Midbrain (tissue), 1 donor: ENCODE measurements at regions not wholly inside any gene's neighbourhood (a gene's known extent, or its start where the extent isn't known, plus 50 kb on each side); places are given as distances from the start of the nearest gene placed in this dataset.

Source experiments
- DNase-seq: peaks from one replicate; lab custom pipeline; 2025; lab: John Stamatoyannopoulos, UW

DNA sequence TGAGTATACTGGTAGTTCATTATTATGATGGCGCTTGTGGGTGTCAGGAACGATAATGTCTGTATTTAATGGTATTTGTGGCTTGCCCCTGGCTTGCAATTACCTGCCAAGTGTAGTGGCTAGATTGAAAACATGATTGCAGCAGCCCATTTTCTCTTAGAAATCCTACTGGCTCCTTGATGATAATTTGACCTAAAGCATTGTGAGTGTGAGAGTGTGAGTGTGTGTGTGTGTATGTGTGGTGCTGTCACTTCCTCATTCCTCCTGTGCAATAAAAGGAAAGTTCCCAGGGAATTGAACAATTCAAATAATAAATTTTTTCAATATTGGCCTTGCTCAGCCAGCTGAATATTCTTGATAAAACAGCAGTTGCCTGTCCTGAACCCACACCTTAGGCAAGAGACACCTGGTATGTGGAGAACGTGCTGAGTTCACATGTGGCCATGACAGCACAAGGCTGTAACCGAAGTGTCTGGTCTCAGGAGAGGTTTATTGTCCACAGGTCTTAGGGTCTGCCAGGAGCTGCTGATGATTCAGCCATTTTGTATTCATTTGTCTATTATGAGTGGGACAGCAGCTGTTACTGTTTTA, 193.3 kb downstream of the CD47 start:
- no peak for DNase-seq

DNA sequence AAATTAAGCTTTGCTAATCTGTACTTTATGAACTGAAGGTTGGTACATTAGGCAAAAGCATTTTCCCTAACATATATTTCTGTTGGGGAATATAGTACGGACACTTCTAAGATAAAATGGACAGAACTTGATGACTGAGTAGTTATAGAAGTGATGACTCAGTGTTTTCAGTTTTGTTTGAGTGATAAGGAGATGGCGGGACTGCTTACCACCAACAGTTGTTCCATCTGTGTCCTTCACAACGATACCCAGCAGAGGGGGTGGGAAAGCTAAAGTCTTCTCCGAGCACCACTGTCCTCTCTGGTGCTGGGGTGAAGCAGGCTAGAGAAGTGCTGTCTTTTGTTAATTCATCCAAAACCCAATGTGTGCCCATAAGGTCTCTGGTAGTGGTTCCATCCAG, 195.8 kb downstream of the CD47 start:
- no peak for DNase-seq

DNA sequence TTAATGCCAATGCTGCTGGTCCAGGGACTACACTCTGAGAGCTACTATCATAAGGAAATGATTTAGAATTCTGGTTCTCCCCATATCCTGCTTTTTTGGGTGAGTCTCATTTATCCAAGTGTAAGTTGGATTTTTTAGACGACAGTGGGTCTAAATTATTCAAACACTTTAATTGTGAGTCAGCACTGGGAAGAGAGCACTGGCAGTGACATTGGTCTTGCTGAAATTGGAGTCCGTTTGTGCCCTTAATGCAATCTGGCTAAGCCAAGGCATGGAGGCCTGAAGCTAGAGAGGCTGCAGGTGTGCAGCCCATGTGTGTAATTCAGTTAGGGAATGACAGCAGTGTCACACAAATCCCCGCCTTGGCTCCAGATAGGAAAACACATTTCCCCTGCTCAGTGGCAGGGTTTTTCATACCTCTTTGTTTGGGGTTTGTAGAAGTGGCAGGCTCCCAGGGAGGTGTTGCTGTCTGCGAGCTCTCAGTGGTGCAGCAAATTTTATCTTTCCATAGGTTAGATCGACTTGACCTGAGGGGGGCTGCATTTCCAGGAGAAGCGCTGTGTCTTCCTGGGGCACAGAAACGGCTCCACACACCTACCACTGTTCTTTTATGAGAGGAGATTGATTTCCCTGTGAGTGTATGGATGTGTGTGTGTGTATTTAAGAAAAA, 197.7 kb downstream of the CD47 start:
- no peak for DNase-seq

DNA sequence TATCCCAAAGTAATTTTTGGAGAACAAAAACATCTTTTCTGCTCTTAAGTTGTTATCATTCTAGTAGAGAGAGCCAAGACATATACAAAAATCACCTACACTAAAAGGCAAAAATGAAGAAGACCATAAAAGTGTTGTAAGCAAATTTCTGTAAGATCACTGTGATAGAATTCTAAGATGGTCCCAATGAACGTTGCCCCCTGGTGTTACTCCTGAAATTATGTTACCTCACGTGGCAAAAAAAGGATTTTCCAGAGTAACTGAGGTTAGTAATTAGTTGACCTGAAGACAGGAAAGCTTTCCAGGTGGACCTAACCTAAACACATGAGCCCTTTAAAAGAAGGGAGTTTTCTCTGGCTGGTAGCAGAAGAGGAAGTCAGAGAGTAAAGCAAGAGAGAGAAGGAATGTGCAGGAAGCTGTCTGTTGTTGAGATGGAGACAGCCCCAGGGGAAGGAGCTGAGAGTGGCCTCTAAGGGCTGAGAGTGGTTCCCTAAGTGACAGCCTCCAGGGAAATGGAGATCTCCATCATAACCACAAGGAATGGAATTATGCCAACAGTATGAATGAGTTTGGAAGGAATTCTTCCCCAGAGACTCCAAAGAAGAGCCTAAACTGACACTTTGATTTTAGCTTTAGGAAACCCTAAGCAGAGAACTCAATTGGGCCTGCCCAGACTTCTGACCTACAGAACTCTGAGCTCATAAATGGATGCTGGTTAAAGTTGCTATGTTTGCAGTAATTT, 205.9 kb downstream of the CD47 start:
- no peak for DNase-seq

DNA sequence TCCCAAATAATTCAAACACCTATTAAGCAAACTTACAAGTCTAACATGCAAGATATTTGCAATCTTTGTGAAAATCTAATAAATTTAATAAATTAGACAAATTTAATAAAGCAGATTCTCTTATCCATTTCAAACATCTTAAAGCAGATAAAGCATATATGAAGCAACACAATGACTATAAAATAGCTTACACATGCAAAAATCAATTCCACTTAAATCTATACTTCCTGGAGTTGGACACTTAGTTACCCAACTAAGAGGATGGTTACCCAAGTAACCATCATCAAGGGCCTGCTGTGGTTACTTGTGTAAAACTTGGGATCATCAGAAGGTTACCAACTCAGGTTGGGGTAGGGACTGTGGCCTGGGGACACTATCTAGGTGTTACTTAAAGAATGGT, 206.8 kb downstream of the CD47 start:
- no peak for DNase-seq

DNA sequence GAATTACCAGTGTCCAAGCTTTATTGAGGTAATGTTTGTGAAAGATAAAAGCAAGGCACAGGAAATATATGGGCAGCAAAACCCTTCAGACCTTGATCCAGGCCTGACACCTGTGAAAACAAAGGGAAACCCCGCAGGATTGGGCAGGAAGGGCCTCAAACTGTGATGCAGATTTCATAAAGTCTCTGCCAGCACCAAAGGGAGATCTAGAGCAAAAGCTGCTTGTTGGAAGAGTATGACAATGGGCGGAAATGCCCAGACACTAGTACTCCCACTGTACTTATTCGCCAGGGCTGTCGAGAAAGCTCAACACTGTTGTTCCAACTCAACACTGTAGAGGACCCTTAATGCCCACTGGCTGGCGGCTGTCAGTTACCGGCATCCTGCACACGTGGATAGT, 207.9 kb downstream of the CD47 start:
- DNase-seq = no peak

DNA sequence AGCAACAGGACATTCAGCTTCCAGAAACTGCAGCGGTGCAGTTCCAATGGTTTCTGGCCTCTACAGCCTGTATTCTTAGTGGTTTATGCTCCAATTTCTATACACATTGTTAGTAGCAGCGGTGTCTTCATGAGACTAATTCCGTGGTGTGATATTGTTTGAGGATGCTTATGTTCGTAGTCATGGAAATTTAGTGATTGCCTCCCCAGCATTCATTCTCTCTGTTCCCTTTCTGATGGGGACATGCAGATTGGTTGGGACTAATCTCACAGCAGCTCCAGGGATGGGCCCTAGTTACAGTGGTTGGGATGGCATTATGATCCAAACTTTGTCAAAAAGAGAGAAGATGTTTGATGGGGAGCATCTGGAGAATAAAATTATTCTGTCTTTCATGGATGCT, 208.6 kb downstream of the CD47 start:
- DNase-seq = no peak

DNA sequence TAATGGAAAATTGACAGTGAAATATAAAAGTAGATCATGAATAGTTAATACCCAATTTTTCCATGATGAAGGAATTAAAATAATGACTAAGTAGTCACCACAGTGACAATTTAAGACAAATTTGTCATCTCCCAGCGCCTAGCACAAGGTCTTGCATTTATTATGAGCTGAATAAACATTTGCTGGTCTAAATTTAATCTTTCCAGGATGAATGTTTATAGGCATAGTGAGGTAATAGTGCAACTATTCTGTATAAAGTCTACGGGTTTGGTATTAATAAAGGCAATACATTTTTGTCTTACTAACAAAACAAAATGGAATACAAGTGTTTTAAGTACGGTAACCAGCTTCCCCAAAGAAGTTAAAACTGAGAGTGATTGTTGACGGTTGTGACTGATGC, 209.3 kb downstream of the CD47 start:
- no peak for DNase-seq

DNA sequence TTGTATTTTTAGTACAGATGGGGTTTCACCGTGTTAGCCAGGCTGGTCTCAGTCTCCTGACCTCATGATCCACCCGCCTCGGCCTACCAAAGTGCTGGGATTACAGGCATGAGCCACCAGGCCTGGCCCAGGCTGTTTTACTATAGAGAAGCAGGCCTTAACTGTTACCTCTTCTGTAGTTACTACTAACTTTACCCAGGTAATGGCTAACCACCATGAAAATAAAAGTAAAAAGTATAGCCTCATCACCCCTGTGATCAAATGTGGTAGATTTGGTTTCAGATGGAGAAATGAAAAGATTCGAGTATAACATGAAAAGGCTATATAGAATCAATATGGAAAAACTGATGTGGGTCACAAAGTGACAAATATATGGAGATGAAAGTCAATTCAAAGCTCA, 210.1 kb downstream of the CD47 start:
- no peak for DNase-seq

DNA sequence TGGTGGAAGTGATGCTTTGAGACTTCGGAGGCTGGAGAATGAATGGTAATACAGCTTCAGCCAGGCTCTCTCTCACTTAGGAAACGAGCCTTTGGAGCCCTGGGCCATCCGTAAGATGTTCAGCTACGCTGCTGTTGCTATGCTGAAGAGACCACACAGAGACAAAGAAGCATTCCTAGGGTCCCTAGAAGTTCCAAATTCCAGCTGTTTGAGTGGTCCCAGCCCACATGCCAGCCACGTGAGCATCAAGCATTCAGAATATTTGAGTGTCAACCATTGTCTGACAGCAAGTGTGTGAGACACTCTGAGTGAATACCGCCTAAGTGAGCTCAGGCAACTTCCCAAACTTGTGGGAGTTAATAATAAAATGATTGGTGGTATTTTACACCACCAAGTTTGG, 212.9 kb downstream of the CD47 start:
- no peak for DNase-seq

DNA sequence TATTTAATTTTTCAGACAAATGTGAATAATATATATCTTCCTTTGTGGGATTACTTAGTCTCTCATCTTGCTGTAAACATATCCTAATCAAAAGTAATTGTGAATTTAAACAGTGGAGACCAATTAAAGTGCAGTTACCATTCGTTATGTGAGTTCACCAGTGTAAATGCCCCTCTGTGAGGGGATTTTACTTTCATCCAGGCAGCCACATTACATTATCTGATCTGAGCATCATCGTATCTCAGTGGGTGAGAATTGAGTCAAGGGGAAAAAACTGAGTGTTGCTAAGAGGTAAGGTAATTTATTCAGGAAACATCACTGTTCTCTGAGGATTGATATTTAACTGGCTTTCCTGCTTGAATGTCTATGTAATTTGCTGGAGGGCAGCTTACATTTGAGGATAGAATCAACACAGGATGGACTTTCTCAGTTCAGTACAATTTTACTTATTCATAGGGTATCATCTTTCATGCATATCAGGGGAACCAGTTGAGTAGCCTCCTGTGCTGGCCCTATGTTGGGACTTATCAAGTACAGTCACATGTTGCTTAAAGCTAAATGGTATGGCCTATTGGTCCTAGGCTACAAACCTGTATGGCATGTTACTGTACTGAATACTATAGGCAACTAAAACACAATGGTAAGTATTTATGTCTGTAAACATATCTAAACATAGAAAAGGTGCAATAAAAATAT, 219.7 kb downstream of the CD47 start:
- no peak for DNase-seq

DNA sequence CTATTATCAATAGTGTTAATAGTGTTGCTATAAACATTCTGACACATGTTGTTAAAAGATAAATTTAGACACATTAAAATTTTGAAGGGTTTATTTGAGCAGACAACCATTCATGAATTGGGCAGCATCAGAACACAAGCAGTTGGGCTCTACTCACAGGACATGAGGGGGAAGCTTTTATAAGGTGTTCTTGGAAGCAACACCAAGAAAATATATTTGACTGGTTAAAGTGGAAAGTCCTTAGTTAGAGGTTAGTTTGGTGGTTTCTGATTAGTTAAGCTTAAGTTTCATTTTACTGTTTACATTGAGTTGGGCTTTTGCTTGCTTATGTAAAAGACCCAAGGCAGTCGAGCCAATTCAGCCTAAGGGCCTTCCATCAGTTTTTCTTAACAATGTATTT, 220.7 kb downstream of the CD47 start:
- DNase-seq = no peak

DNA sequence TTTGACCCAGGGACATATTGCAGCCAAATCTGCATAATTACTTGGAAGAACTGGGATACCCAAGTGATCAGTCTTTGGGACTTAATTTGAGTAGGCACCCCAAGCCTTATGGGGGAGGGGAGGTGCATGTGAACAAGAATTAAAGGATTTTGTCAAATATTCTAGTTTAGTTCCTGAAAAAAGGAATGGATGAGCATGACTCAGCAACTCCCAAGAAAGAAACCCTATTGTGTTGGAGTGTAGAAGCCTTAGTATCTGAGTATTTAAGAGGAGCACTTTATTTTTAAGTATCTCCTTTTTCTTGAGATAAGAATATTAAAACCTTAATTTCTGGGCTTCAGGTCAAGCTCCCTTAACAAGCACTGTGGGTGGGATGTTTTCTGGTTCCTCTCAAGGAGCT, 222.4 kb downstream of the CD47 start:
- no peak for DNase-seq

DNA sequence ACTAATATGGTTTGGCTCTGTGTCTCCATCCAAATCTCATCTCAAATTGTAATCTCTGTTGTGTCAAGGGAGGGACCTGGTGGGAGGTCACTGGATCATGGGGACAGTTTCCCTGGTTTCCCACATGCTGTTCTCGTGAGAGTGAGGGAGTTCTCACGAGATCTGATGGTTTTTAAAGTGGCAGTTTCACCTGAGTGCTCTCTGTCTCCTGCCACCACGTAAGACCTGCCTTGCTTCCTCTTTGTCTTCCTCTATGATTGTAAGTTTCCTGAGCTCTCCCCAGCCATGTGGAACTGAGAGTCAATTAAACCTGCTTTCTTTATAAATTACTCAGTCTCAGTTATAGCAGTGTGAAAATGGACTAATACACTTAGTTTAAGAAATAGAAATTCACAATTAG, 228.9 kb downstream of the CD47 start:
- no peak for DNase-seq

DNA sequence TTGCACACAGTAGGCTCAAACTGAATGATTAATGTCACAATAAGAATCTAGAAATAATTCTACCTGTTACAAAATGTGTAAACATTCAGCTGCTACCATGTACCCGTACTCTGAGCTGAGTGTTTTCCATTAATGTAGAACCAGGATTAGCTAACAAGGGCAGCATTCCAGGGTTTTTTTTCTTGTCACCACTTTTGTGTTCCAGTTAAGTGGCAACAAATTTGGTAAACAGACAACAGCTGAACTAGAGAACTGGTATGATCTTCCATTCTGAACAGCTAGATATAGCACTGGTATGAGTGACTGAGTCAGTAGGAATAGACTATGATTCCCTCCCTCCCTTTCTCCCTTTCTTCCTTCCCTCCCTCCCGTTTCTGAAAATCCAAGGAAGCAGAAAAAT, 229.4 kb downstream of the CD47 start:
- DNase-seq = no peak
